OCI-LY3 (cell line): ENCODE measurements at regions not wholly inside any gene's neighbourhood (a gene's known extent, or its start where the extent isn't known, plus 50 kb on each side); places are given as distances from the start of the nearest gene placed in this dataset.

ENCODE experiments used
- H2AFZ ChIP-seq: fragments of 200-600, 300-600 bp; shearing (Covaris generic); 2 replicates; pipeline ENCODE4 v1.6.0; 2014; ENCODE audit warnings: antibody characterized with exemption, low read depth, low read length
- H3K27ac ChIP-seq: fragments of 200-600, 300-600 bp; sonication (generic); 2 replicates; pipeline ENCODE4 v1.5.1; 2014; ENCODE audit warnings: mild to moderate bottlenecking, low read length, moderate library complexity, mixed read lengths
- H3K27me3 ChIP-seq: fragments of 200-600, 300-600 bp; sonication (generic); 2 replicates; pipeline ENCODE4 v1.6.1; 2014; ENCODE audit warnings: low read depth, low read length, mixed read lengths
- H3K36me3 ChIP-seq: fragments of 200-600, 300-600 bp; sonication (generic); replicated peaks from 2 replicates; pipeline ENCODE3; 2014; ENCODE audit warnings: low read depth, low read length, mixed read lengths
- H3K4me1 ChIP-seq: fragments of 300-600, 200-600 bp; sonication (generic); 2 replicates; pipeline ENCODE4 v1.6.1; 2014; ENCODE audit warnings: low read length, mixed read lengths
- H3K4me2 ChIP-seq: fragments of 200-600, 300-600 bp; sonication (generic); 2 replicates; pipeline ENCODE4 v1.6.1; 2014; ENCODE audit warnings: low read length, mixed read lengths
- H3K4me3 ChIP-seq: fragments of 300-600, 200-600 bp; sonication (generic); 2 replicates; pipeline ENCODE4 v1.5.1; 2014; ENCODE audit warnings: antibody characterized with exemption, mild to moderate bottlenecking, low read length, moderate library complexity
- H3K79me2 ChIP-seq: fragments of 300-600, 200-600 bp; shearing (Covaris generic); 2 replicates; pipeline ENCODE4 v1.6.1; 2014; ENCODE audit warnings: mild to moderate bottlenecking, low read length, mixed read lengths
- H3K9ac ChIP-seq: fragments of 300-600, 200-600 bp; shearing (Covaris generic); 2 replicates; pipeline ENCODE4 v1.6.0; 2014; ENCODE audit warnings: mild to moderate bottlenecking, low read length, moderate library complexity
- H3K9me3 ChIP-seq: fragments of 200-600, 300-600 bp; shearing (Covaris generic); 2 replicates; pipeline ENCODE4 v1.6.1; 2014; ENCODE audit warnings: low read length, mixed read lengths; ENCODE audit not compliant: insufficient read depth
- H4K20me1 ChIP-seq: fragments of 200-600, 300-600 bp; sonication (generic); 2 replicates; pipeline ENCODE4 v1.6.1; 2016; ENCODE audit warnings: low read length, mixed read lengths; ENCODE audit not compliant: insufficient read depth
- EZH2phosphoT487 ChIP-seq: fragments of 200-600 bp; shearing (Covaris generic); IDR thresholded peaks from 2 replicates; pipeline ENCODE4 v1.6.1; 2018; ENCODE audit warnings: antibody characterized with exemption, mixed run types, low read depth
- TF ChIP-seq, protein P1 (sequence below): fragments of 200-600, 300-600 bp; sonication (generic); IDR thresholded peaks from 2 replicates; pipeline ENCODE4 v1.5.1; 2014; ENCODE audit warnings: antibody characterized with exemption, low read length, low read depth

DNA sequence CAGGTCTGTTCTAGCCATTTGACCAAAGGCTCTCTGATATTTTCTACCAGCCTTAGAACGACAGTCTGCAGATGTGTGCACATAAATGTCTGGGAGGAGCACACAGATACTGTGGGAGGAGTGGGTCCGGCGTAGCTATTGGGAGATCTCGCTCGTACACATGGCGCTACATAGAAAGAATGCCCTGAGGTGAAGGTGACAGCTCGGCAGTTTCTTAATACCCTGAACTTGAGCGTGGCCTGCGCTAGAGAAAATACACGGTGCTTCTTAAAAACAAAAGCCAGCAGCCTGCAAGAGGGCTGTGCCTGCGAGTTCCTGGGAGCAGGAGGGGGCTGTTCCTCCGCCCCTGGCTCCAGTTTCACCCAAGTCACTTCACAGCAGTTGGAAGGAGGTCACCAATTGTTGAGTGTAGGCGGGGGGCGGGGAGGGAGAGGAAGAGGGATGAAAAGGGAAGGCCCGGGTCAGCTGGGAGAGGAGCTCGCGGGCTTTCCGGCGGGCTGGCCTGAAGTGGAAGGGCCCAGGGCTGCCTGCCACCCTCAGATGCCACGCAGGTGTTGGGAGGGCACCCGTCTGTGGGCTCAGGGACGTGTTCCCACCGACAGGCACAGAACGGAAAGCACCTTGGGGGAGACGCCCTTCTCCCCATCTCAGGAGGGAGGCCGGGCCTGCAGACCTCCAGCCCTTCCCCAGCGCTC lies 124.7 kb upstream of the ZNF516 start:
- Histone ChIP-seq H3K9me3 (no peaks in the 10 kb centered on the region; the same call in 1 of the 2 replicates), H3K4me2 (no peak overlapping the region), H2AFZ (no peak overlapping the region), H3K4me3 (no peak overlapping the region), H3K27me3 (peaks cover 19% of the 10 kb centered on the region), H3K9ac (no peak overlapping the region), H3K27ac (no peak overlapping the region), H3K79me2 (no peaks in the 10 kb centered on the region), H4K20me1 (no peaks in the 10 kb centered on the region), H3K4me1 (no peaks in the 10 kb centered on the region), H3K36me3 (no peaks in the 10 kb centered on the region)
- no peak for TF ChIP-seq EZH2phosphoT487
- TF ChIP-seq, protein P1, sequence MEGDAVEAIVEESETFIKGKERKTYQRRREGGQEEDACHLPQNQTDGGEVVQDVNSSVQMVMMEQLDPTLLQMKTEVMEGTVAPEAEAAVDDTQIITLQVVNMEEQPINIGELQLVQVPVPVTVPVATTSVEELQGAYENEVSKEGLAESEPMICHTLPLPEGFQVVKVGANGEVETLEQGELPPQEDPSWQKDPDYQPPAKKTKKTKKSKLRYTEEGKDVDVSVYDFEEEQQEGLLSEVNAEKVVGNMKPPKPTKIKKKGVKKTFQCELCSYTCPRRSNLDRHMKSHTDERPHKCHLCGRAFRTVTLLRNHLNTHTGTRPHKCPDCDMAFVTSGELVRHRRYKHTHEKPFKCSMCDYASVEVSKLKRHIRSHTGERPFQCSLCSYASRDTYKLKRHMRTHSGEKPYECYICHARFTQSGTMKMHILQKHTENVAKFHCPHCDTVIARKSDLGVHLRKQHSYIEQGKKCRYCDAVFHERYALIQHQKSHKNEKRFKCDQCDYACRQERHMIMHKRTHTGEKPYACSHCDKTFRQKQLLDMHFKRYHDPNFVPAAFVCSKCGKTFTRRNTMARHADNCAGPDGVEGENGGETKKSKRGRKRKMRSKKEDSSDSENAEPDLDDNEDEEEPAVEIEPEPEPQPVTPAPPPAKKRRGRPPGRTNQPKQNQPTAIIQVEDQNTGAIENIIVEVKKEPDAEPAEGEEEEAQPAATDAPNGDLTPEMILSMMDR = no peak

DNA sequence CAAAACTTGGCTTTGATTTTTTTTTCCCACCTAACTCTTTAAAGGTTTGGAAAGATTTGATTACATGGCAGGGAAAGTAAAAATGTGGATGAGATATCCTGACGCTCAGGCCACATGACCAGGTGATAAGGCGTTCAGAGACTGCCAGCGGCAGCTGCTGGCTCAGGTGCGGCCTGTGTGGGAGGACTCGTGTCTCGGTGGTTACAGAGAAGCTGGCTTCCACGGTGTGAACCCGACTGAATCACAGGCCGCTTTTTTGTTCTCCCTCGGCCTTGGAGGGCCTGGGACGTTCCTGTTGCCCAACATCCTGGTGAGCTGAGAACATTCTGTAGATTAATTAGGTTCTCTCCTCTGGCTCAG lies 124.2 kb upstream of the ZNF516 start:
- Histone ChIP-seq H3K4me3 (no peak overlapping the region), H3K9ac (no peak overlapping the region), H3K4me1 (no peaks in the 10 kb centered on the region), H3K36me3 (no peaks in the 10 kb centered on the region), H3K79me2 (no peaks in the 10 kb centered on the region), H3K27me3 (peaks cover 19% of the 10 kb centered on the region), H4K20me1 (no peaks in the 10 kb centered on the region), H2AFZ (no peak overlapping the region), H3K9me3 (no peaks in the 10 kb centered on the region; the same call in 1 of the 2 replicates), H3K27ac (no peak overlapping the region), H3K4me2 (no peak overlapping the region)
- no peak for TF ChIP-seq EZH2phosphoT487
- TF ChIP-seq, protein P1 = no peak

DNA sequence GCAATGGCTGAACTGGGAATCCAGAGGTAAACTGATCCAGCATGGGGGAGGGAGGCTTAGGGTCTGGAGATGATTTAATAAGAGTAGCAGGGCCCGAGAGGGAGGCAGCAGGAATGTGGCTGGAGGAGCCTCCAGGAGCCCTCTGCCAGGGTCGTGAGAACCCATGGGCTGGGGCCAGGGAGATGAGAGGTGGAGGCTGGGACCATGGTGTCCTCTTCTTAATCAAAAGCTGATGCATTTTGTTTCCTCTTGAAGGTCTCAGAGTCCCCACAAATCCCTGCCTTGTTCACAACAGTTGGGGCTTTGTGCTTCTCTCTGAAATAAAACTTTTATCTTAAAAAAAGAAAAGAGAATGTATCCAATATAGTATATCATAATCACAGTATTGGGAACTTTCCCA lies 123.7 kb upstream of the ZNF516 start:
- Histone ChIP-seq H3K9ac (no peak overlapping the region), H4K20me1 (no peaks in the 10 kb centered on the region), H3K27me3 (peaks cover 17% of the 10 kb centered on the region), H3K36me3 (no peaks in the 10 kb centered on the region), H3K79me2 (no peaks in the 10 kb centered on the region), H3K27ac (no peak overlapping the region), H2AFZ (no peak overlapping the region), H3K9me3 (no peaks in the 10 kb centered on the region; the same call in 1 of the 2 replicates), H3K4me2 (no peak overlapping the region), H3K4me3 (no peak overlapping the region), H3K4me1 (no peaks in the 10 kb centered on the region)
- TF ChIP-seq EZH2phosphoT487 = no peak
- TF ChIP-seq, protein P1 = no peak

DNA sequence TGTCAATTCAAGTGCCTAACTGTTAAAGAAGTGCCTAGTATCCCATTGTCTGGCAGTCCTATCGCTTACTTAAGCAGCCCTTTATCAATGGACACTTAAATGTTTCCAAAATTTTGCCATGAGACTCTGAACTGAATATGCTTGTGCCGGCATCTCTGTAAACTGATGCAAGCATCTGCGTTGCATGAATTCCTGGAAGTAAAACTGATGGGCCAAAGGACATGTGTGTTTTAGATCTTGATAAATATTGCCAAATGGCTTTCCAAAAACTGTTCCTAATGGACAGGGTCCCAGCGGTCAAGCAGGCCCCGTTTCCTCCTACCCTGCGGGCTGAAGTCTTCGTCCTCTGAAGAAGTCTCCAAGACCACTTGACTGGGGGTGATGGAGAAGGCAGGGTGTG lies 121.3 kb upstream of the ZNF516 start:
- no peaks in the 10 kb centered on the region for H3K79me2 ChIP-seq
- no peaks in the 10 kb centered on the region for H3K4me1 ChIP-seq
- H4K20me1 ChIP-seq = no peaks in the 10 kb centered on the region
- H3K36me3 ChIP-seq = no peaks in the 10 kb centered on the region
- no peaks in the 10 kb centered on the region; the same call in 1 of the 2 replicates for H3K9me3 ChIP-seq
- no peak overlapping the region for H3K4me2 ChIP-seq
- peaks cover 12% of the 10 kb centered on the region for H3K27me3 ChIP-seq
- H3K27ac ChIP-seq = no peak overlapping the region
- H3K4me3 ChIP-seq = no peak overlapping the region
- no peak overlapping the region for H2AFZ ChIP-seq
- H3K9ac ChIP-seq = no peak overlapping the region
- no peak for TF ChIP-seq EZH2phosphoT487
- TF ChIP-seq, protein P1 = no peak
